BLaER1 (cell line): ENCODE measurements at regions not wholly inside any gene's neighbourhood (a gene's known extent, or its start where the extent isn't known, plus 50 kb on each side); places are given as distances from the start of the nearest gene placed in this dataset.

Experiments
- H3K27ac ChIP-seq: shearing (Covaris generic); formaldehyde crosslinking; 2 replicates; pipeline ENCODE4 v1.8.1; 2022
- H3K27me3 ChIP-seq: shearing (Covaris generic); formaldehyde crosslinking; 2 replicates; pipeline ENCODE4 v1.8.1; 2022
- H3K36me3 ChIP-seq: shearing (Covaris generic); formaldehyde crosslinking; 2 replicates; pipeline ENCODE4 v1.8.1; 2022
- H3K4me1 ChIP-seq: shearing (Covaris generic); formaldehyde crosslinking; 2 replicates; pipeline ENCODE4 v1.8.1; 2022
- H3K4me2 ChIP-seq: shearing (Covaris generic); formaldehyde crosslinking; 2 replicates; pipeline ENCODE4 v1.8.1; 2022
- H3K4me3 ChIP-seq: shearing (Covaris generic); formaldehyde crosslinking; 2 replicates; pipeline ENCODE4 v1.8.1; 2022
- H3K9ac ChIP-seq: shearing (Covaris generic); formaldehyde crosslinking; 2 replicates; pipeline ENCODE4 v1.8.1; 2022
- H3K9me3 ChIP-seq: shearing (Covaris generic); formaldehyde crosslinking; 2 replicates; pipeline ENCODE4 v1.8.1; 2022
- H4K20me1 ChIP-seq: shearing (Covaris generic); formaldehyde crosslinking; 2 replicates; pipeline ENCODE4 v1.8.1; 2022
- Cebpa-rat ChIP-seq: shearing (Covaris generic); IDR thresholded peaks from 2 replicates; pipeline ENCODE4 v1.8.1; 2022

- no peak for TF ChIP-seq Cebpa-rat
- H4K20me1 ChIP-seq = no peaks in the 10 kb centered on the region
- no peaks in the 10 kb centered on the region for H3K36me3 ChIP-seq
- no peak overlapping the region for H3K27ac ChIP-seq
- peaks cover 14% of the 10 kb centered on the region for H3K9me3 ChIP-seq
- H3K27me3 ChIP-seq = no peaks in the 10 kb centered on the region
- no peak overlapping the region for H3K4me2 ChIP-seq
- no peak overlapping the region for H3K9ac ChIP-seq
- H3K4me3 ChIP-seq = no peak overlapping the region
- no peaks in the 10 kb centered on the region for H3K4me1 ChIP-seq
Measured at GRCh38 chr2:15865923-15866322, 74.4 kb upstream of the MYCN start.

- Histone ChIP-seq H4K20me1 (no peaks in the 10 kb centered on the region), H3K4me3 (no peak overlapping the region), H3K9ac (no peak overlapping the region), H3K27ac (no peak overlapping the region), H3K36me3 (no peaks in the 10 kb centered on the region), H3K27me3 (no peaks in the 10 kb centered on the region), H3K4me1 (no peaks in the 10 kb centered on the region), H3K9me3 (peaks cover 22% of the 10 kb centered on the region), H3K4me2 (no peak overlapping the region)
- no peak for TF ChIP-seq Cebpa-rat
Measured at GRCh38 chr2:15866563-15867193, 73.7 kb upstream of the MYCN start.

- Histone ChIP-seq H3K27ac (no peak overlapping the region), H3K4me2 (no peak overlapping the region), H3K36me3 (no peaks in the 10 kb centered on the region), H3K4me1 (no peaks in the 10 kb centered on the region), H3K4me3 (no peak overlapping the region), H3K9me3 (peaks cover 30% of the 10 kb centered on the region), H3K27me3 (no peaks in the 10 kb centered on the region), H4K20me1 (no peaks in the 10 kb centered on the region), H3K9ac (no peak overlapping the region)
- no peak for TF ChIP-seq Cebpa-rat
Measured at GRCh38 chr2:15867194-15868171, 72.9 kb upstream of the MYCN start.

GRCh38 chr2:15868186-15868585 is 72.2 kb upstream of the MYCN start:
- Histone ChIP-seq H3K9ac (no peak overlapping the region), H3K27me3 (no peaks in the 10 kb centered on the region), H4K20me1 (no peaks in the 10 kb centered on the region), H3K9me3 (peaks cover 33% of the 10 kb centered on the region), H3K4me2 (no peak overlapping the region), H3K4me1 (no peaks in the 10 kb centered on the region), H3K27ac (no peak overlapping the region), H3K4me3 (no peak overlapping the region), H3K36me3 (no peaks in the 10 kb centered on the region)
- no peak for TF ChIP-seq Cebpa-rat

GRCh38 chr2:15868704-15869103 is 71.6 kb upstream of the MYCN start:
- no peak overlapping the region for H3K9ac ChIP-seq
- no peak overlapping the region for H3K27ac ChIP-seq
- no peak overlapping the region for H3K4me3 ChIP-seq
- no peak for TF ChIP-seq Cebpa-rat
- peaks cover 33% of the 10 kb centered on the region for H3K9me3 ChIP-seq
- no peaks in the 10 kb centered on the region for H3K4me1 ChIP-seq
- no peaks in the 10 kb centered on the region for H3K36me3 ChIP-seq
- no peaks in the 10 kb centered on the region for H4K20me1 ChIP-seq
- no peak overlapping the region for H3K4me2 ChIP-seq
- no peaks in the 10 kb centered on the region for H3K27me3 ChIP-seq

- H3K4me2 ChIP-seq = no peak overlapping the region
- H3K36me3 ChIP-seq = no peaks in the 10 kb centered on the region
- H3K9me3 ChIP-seq = peaks cover 33% of the 10 kb centered on the region
- no peaks in the 10 kb centered on the region for H4K20me1 ChIP-seq
- no peak overlapping the region for H3K4me3 ChIP-seq
- no peak overlapping the region for H3K9ac ChIP-seq
- no peak overlapping the region for H3K27ac ChIP-seq
- H3K4me1 ChIP-seq = no peaks in the 10 kb centered on the region
- no peaks in the 10 kb centered on the region for H3K27me3 ChIP-seq
- no peak for TF ChIP-seq Cebpa-rat
Measured at GRCh38 chr2:15869396-15869795, 71.0 kb upstream of the MYCN start.

- Histone ChIP-seq H3K4me3 (no peak overlapping the region), H3K4me2 (no peak overlapping the region), H3K9me3 (peaks cover 33% of the 10 kb centered on the region), H4K20me1 (no peaks in the 10 kb centered on the region), H3K4me1 (no peaks in the 10 kb centered on the region), H3K36me3 (no peaks in the 10 kb centered on the region), H3K27me3 (no peaks in the 10 kb centered on the region), H3K9ac (no peak overlapping the region), H3K27ac (no peak overlapping the region)
- TF ChIP-seq Cebpa-rat = no peak
Measured at GRCh38 chr2:15869871-15870270, 70.5 kb upstream of the MYCN start.

GRCh38 chr2:15870565-15870964 is 69.8 kb upstream of the MYCN start:
- H3K4me2 ChIP-seq = no peak overlapping the region
- H4K20me1 ChIP-seq = no peaks in the 10 kb centered on the region
- H3K9me3 ChIP-seq = peaks cover 33% of the 10 kb centered on the region
- H3K4me1 ChIP-seq = no peaks in the 10 kb centered on the region
- H3K27me3 ChIP-seq = no peaks in the 10 kb centered on the region
- no peak overlapping the region for H3K9ac ChIP-seq
- no peak overlapping the region for H3K4me3 ChIP-seq
- H3K27ac ChIP-seq = no peak overlapping the region
- TF ChIP-seq Cebpa-rat = no peak
- no peaks in the 10 kb centered on the region for H3K36me3 ChIP-seq

- H3K4me2 ChIP-seq = no peak overlapping the region
- no peak overlapping the region for H3K9ac ChIP-seq
- no peak for TF ChIP-seq Cebpa-rat
- no peak overlapping the region for H3K4me3 ChIP-seq
- no peak overlapping the region for H3K27ac ChIP-seq
- H3K27me3 ChIP-seq = no peaks in the 10 kb centered on the region
- no peaks in the 10 kb centered on the region for H3K4me1 ChIP-seq
- H3K36me3 ChIP-seq = no peaks in the 10 kb centered on the region
- peaks cover 33% of the 10 kb centered on the region for H3K9me3 ChIP-seq
- no peaks in the 10 kb centered on the region for H4K20me1 ChIP-seq
Measured at GRCh38 chr2:15871239-15871783, 69.0 kb upstream of the MYCN start.

- H3K27ac ChIP-seq = no peak overlapping the region
- no peaks in the 10 kb centered on the region for H3K4me1 ChIP-seq
- no peak overlapping the region for H3K4me2 ChIP-seq
- no peaks in the 10 kb centered on the region for H4K20me1 ChIP-seq
- H3K9me3 ChIP-seq = peaks cover 25% of the 10 kb centered on the region
- H3K4me3 ChIP-seq = no peak overlapping the region
- H3K36me3 ChIP-seq = no peaks in the 10 kb centered on the region
- H3K9ac ChIP-seq = no peak overlapping the region
- TF ChIP-seq Cebpa-rat = no peak
- H3K27me3 ChIP-seq = no peaks in the 10 kb centered on the region
Measured at GRCh38 chr2:15872854-15873253, 67.5 kb upstream of the MYCN start.
